Liver (tissue), 8 donors: ENCODE measurements at regions not wholly inside any gene's neighbourhood (a gene's known extent, or its start where the extent isn't known, plus 50 kb on each side); places are given as distances from the start of the nearest gene placed in this dataset.

Experiments used
- DNase-seq: peaks from one replicate; pipeline ENCODE4 v3.0.0-alpha.2; 2017; ENCODE audit warnings: low spot score
- H3K27ac ChIP-seq, 2 donors: one replicate each; pipeline ENCODE4 v1.7.0; 2013; ENCODE audit warnings: inconsistent platforms in 2 of 2, low read length in 2 of 2, control low read depth in 1 of 2, low read depth in 1 of 2, mild to moderate bottlenecking in 1 of 2
- H3K27me3 ChIP-seq, 4 donors: one replicate each; pipeline versions ENCODE4 v1.6.1 to v1.7.0; 2013; ENCODE audit warnings: low read length in 3 of 4, inconsistent platforms in 1 of 4, mild to moderate bottlenecking in 1 of 4, moderate library complexity in 1 of 4; ENCODE audit not compliant: control insufficient read depth in 4 of 4, insufficient read depth in 4 of 4
- H3K36me3 ChIP-seq, 4 donors: one replicate each; pipeline versions ENCODE4 v1.6.1 to v1.7.0; 2013; ENCODE audit warnings: low read length in 3 of 4, mild to moderate bottlenecking in 3 of 4, low read depth in 1 of 4, moderate library complexity in 1 of 4; ENCODE audit not compliant: control insufficient read depth in 4 of 4, insufficient read depth in 3 of 4
- H3K4me1 ChIP-seq, 4 donors: one replicate each; pipeline versions ENCODE4 v1.6.1 to v1.7.0; 2013; ENCODE audit warnings: low read length in 3 of 4, mild to moderate bottlenecking in 3 of 4, moderate library complexity in 1 of 4; ENCODE audit not compliant: control insufficient read depth in 4 of 4, insufficient read depth in 4 of 4
- H3K4me3 ChIP-seq, 3 donors: one replicate each; pipeline versions ENCODE4 v1.6.1 to v1.7.0; 2013; ENCODE audit warnings: low read length in 3 of 3, control low read depth in 1 of 3, low read depth in 1 of 3, mild to moderate bottlenecking in 1 of 3
- H3K9ac ChIP-seq, 2 donors: one replicate each; pipeline ENCODE4 v1.7.0; 2013; ENCODE audit warnings: low read length in 2 of 2, mild to moderate bottlenecking in 2 of 2, moderate library complexity in 2 of 2, control low read depth in 1 of 2, low read depth in 1 of 2
- H3K9me3 ChIP-seq, 4 donors: one replicate each; pipeline versions ENCODE4 v1.6.1 to v1.7.0; 2013; ENCODE audit warnings: low read length in 3 of 4; ENCODE audit not compliant: control insufficient read depth in 4 of 4
- ATF3 ChIP-seq: IDR thresholded peaks from 2 replicates; pipeline ENCODE4 v1.6.1; 2016; ENCODE audit warnings: antibody characterized with exemption
- CTCF ChIP-seq: fragments of 150-350 bp; IDR thresholded peaks from 2 replicates; pipeline ENCODE4 v1.5.1; 2017; ENCODE audit warnings: improper control_type of control experiment, low read depth, low read length; ENCODE audit not compliant: missing input control
- EGR1 ChIP-seq, 2 donors: IDR thresholded peaks; 2 replicates each; pipeline ENCODE4 v1.6.1; 2016 to 2018; ENCODE audit warnings: antibody characterized with exemption in 2 of 2, low read depth in 2 of 2
- FOXA2 ChIP-seq: IDR thresholded peaks from 2 replicates; pipeline ENCODE4 v1.6.1; 2016; ENCODE audit warnings: antibody characterized with exemption
- GABPA ChIP-seq, 2 donors: IDR thresholded peaks in 1 of 2; conservative IDR thresholded peaks in 1 of 2; 2 replicates each; pipeline ENCODE4 v1.6.1; 2016; ENCODE audit warnings: antibody characterized with exemption in 2 of 2, mild to moderate bottlenecking in 1 of 2, moderate library complexity in 1 of 2
- HNF4G ChIP-seq: IDR thresholded peaks from 2 replicates; pipeline ENCODE4 v1.6.1; 2016; ENCODE audit warnings: antibody characterized with exemption
- JUND ChIP-seq, 2 donors: IDR thresholded peaks; 2 replicates each; pipeline ENCODE4 v1.6.1; 2016; ENCODE audit warnings: antibody characterized with exemption in 2 of 2
- MAX ChIP-seq: IDR thresholded peaks from 2 replicates; pipeline ENCODE4 v1.6.1; 2016; ENCODE audit warnings: antibody characterized with exemption
- NR2F2 ChIP-seq: IDR thresholded peaks from 2 replicates; pipeline ENCODE4 v1.6.1; 2016; ENCODE audit warnings: antibody characterized with exemption
- RAD21 ChIP-seq, 2 donors: IDR thresholded peaks; 2 replicates each; pipeline ENCODE4 v1.6.1; 2016; ENCODE audit warnings: antibody characterized with exemption in 2 of 2, mild to moderate bottlenecking in 2 of 2
- RXRA ChIP-seq, 2 donors: IDR thresholded peaks; 2 replicates each; pipeline ENCODE4 v1.6.1; 2017 to 2018; ENCODE audit warnings: antibody characterized with exemption in 2 of 2, mild to moderate bottlenecking in 1 of 2
- SP1 ChIP-seq: IDR thresholded peaks from 2 replicates; pipeline ENCODE4 v1.6.1; 2018; ENCODE audit warnings: antibody characterized with exemption, mild to moderate bottlenecking
- YY1 ChIP-seq: IDR thresholded peaks from 2 replicates; pipeline ENCODE4 v1.6.1; 2016; ENCODE audit warnings: antibody characterized with exemption, mild to moderate bottlenecking
- ZBTB33 ChIP-seq: IDR thresholded peaks from 2 replicates; pipeline ENCODE4 v1.6.1; 2016; ENCODE audit warnings: antibody characterized with exemption
- WGBS: extraction: QIAGEN DNeasy Blood & Tissue Kit; methylation state at CpG from one replicate; pipeline ENCODE4 v1.1.7; 2013; 5-methylcytosine and 5-hydroxymethylcytosine counted together
- donor health status: healthy.
- donor health status: healthy.
- donor health status: healthy.
- donor health status: healthy.
- donor health status: healthy.

- Histone ChIP-seq H3K9ac (no peak overlapping the region), H3K36me3 (no peaks in the 10 kb centered on the region), H3K27ac (no peak overlapping the region), H3K4me1 (no peaks in the 10 kb centered on the region), H3K4me3 (no peak overlapping the region), H3K9me3 (no peaks in the 10 kb centered on the region), H3K27me3 (no peaks in the 10 kb centered on the region)
- 87% methylated on average over 4 of the region's 4 CpGs for WGBS
- TF ChIP-seq ZBTB33 = no peak
- TF ChIP-seq EGR1 (IDR thresholded peaks at IDR 0.05; ENCODE audit: low read depth in 2 of 2) = no peak
- TF ChIP-seq FOXA2 = no peak
- TF ChIP-seq GABPA (IDR thresholded peaks at IDR 0.05 in 1 of 2, conservative IDR thresholded peaks at IDR 0.05 in 1 of 2) = no peak
- TF ChIP-seq HNF4G = no peak
- TF ChIP-seq JUND (IDR thresholded peaks at IDR 0.05) = no peak
- no peak for DNase-seq
Observed at GRCh38 chr13:103862525-103862924, 796.3 kb upstream of the SLC10A2 start.

GRCh38 chr13:103859952-103860351, 793.7 kb upstream of the SLC10A2 start:
- TF ChIP-seq YY1 (no peak), EGR1 (IDR thresholded peaks at IDR 0.05; ENCODE audit: low read depth in 2 of 2) (no peak), NR2F2 (no peak), RAD21 (IDR thresholded peaks at IDR 0.05) (no peak), ZBTB33 (no peak), MAX (no peak), SP1 (no peak), FOXA2 (no peak), ATF3 (no peak), CTCF (no peak), HNF4G (no peak), RXRA (IDR thresholded peaks at IDR 0.05) (no peak)
- Histone ChIP-seq H3K27me3 (no peaks in the 10 kb centered on the region), H3K4me1 (no peaks in the 10 kb centered on the region), H3K27ac (no peak overlapping the region), H3K4me3 (no peak overlapping the region), H3K36me3 (no peaks in the 10 kb centered on the region), H3K9me3 (no peaks in the 10 kb centered on the region), H3K9ac (no peak overlapping the region)
- DNase-seq = no peak
- 45% methylated on average over 3 of the region's 3 CpGs for WGBS
